ENCODE measurements at regions not wholly inside any gene's neighbourhood (a gene's known extent, or its start where the extent isn't known, plus 50 kb on each side); places are given as distances from the start of the nearest gene placed in this dataset.

DNA sequence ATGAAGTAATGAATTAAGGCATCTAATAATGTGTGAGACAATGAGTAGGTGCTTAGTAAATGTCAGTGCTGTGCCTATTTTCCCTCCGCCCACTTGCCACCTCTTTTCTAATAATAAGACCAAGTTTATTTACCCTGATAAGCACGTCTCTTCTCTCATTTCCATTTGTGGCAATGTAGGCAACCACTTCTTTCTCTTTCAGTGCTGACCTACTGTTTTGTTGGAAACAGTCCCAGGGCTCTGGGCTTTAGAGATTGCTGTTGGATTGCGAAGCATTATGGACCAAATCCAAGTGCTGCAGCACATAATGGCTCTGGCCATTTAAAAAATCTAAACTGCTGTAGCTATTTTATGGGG is 141.3 kb upstream of the PLEKHG7 start:
- TF ChIP-seq, protein P1, sequence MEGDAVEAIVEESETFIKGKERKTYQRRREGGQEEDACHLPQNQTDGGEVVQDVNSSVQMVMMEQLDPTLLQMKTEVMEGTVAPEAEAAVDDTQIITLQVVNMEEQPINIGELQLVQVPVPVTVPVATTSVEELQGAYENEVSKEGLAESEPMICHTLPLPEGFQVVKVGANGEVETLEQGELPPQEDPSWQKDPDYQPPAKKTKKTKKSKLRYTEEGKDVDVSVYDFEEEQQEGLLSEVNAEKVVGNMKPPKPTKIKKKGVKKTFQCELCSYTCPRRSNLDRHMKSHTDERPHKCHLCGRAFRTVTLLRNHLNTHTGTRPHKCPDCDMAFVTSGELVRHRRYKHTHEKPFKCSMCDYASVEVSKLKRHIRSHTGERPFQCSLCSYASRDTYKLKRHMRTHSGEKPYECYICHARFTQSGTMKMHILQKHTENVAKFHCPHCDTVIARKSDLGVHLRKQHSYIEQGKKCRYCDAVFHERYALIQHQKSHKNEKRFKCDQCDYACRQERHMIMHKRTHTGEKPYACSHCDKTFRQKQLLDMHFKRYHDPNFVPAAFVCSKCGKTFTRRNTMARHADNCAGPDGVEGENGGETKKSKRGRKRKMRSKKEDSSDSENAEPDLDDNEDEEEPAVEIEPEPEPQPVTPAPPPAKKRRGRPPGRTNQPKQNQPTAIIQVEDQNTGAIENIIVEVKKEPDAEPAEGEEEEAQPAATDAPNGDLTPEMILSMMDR (IDR thresholded peaks at IDR 0.05): no peak
- TF ChIP-seq JUNB (IDR thresholded peaks at IDR 0.05): no peak
- no peak for TF ChIP-seq KDM1A (IDR thresholded peaks at IDR 0.05; ENCODE audit: low read depth)
- no peak for TF ChIP-seq POLR2A (IDR thresholded peaks at IDR 0.05; ENCODE audit: low read length)
- no peak for TF ChIP-seq FOSB (CRISPR knock-in tag; IDR thresholded peaks at IDR 0.05)
- no peak for TF ChIP-seq BHLHE40 (IDR thresholded peaks at IDR 0.05; ENCODE audit: low read depth, low read length)
- no peak for TF ChIP-seq SMC3 (IDR thresholded peaks at IDR 0.05)
- TF ChIP-seq EP300 (IDR thresholded peaks at IDR 0.05): no peak
- TF ChIP-seq, protein P2, sequence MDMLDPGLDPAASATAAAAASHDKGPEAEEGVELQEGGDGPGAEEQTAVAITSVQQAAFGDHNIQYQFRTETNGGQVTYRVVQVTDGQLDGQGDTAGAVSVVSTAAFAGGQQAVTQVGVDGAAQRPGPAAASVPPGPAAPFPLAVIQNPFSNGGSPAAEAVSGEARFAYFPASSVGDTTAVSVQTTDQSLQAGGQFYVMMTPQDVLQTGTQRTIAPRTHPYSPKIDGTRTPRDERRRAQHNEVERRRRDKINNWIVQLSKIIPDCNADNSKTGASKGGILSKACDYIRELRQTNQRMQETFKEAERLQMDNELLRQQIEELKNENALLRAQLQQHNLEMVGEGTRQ (IDR thresholded peaks at IDR 0.05): no peak

All from A549 (cell line).